OCI-M2 (cell line): ENCODE measurements at regions not wholly inside any gene's neighbourhood (a gene's known extent, or its start where the extent isn't known, plus 50 kb on each side); places are given as distances from the start of the nearest gene placed in this dataset.
"Not testable (repeated sequence)": the region's sequence is repeated elsewhere in the genome, so short reads cannot be mapped to it uniquely, and the experiment has no call there.

Experiments used
- DNase-seq: peaks from one replicate; lab custom pipeline; 2025; ENCODE audit not compliant: unreplicated experiment; lab: John Stamatoyannopoulos, UW

DNA sequence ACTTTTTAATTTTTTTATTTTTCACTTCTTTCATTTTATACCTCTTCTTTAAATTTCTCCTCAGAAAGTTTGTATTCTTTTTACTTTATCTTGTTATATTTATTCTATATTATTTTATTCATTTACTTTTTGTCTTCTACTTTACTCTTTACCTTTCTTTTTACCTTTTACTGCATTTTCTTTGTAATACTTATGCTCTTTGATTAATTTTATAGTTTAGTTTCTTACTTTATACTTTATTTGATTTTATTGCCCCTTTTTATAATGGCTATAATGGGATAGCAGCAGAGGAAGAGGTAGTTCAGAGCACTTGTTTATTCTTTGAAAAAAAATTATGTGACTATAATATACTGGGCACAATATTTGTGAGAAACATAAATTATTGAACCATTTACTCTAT is 542.6 kb upstream of the SPRY2 start:
- no peak for DNase-seq

DNA sequence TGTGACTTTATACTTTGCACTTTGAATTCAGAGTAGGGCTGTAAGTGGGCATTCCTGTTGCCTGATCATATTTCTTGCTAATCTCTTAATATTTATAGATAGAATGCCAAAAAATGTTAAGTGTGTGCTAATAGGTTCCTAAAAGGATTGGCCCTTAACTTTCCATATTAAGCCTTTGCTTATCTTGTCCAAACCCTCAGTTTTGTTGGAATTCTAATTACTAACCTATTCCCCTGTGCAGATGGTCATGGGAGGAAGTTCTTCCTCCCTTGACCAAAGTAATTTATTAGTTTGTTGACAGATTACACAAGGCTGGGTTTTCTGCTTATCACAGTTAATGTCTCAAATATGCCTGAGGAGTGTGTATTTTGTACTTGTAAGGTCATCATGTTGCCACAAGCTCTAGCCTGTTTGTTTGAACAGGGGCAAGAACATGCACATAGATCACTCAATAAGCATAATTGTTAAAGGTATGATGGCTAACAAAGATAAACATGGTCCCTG is 541.1 kb upstream of the SPRY2 start:
- no peak for DNase-seq

DNA sequence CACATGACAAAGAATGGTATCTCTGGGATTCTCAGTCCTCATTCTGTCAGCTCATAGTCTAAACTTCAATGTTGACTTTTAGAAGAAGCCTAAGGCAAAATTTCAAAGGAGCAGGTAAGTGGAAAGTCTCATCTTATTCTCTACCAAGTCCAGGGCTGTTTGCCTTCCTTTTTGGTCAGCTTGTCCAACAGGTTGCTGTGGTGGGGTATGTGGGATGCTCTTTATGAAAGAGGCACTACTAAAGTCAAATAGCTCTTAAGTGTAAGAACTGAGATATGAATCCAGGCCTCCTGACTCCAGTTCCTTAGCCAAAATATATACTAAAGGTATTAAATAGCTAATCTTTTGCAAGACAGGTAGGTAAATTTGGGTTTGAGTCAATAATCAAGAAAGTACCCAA is 540.6 kb upstream of the SPRY2 start:
- no peak for DNase-seq

DNA sequence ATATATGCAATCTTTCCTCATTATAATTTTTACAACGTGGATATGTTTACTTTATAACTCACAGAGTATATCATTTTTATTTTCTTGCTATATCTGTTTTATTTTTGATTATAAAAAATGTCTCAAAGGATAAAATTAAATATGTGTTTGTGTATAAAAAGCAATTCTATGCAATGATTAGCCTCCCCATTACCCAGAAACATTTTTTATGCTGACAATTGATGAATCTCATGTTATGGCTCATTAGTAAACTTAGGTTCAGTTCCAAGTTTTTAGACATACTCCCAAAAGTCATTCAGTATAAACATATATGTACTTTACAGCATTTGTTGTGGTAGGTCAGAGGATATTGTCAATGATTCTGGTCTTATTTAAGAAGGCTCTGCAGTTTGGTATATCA is 540.1 kb upstream of the SPRY2 start:
- no peak for DNase-seq

DNA sequence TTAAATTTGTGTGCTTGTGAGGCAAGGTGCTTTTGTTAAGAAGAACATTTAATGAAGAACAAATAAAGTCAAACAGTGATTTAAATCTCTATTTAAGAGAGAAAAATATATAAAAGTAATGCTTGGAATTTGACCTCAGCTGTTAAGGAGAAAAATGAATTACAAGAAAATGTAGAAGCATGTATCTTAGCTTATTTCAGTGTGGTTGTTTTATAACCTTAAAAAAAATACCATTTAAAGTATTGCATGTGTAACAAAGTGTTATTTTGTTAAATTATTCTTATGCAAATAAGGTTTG is 537.0 kb upstream of the SPRY2 start:
- DNase-seq, result no peak

DNA sequence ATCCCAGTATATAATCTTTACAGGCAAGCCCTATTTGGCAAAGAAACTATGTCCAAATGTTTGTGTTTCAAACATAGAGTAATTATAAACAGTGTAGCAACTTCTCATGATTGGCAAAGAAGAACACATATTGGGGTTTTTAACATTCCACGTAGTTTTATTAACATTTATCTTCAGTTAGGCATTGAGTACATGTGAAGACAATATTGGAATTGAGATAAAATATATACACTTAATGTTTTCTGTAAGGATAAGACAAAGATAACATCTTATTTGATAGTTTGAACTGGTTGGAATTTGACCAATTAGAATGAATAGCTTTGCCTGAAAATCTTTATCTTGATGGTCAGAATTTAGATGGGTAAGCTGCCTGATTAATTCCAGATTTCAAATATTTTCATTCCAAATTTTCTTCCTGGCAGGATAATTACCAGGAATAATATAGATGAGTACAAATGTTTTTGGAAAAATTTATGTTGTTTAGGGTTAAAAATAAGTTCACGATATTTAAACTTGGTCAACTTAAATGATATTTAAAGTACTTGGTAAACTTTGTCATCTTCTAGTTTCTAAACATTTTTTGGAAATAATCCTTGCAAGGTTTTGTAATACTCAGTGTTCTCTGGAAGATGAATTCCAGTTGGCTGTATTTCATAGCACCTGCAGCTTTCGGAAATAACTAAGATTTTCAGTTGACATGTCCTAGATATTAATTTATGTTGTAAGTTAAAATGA is 536.5 kb upstream of the SPRY2 start:
- DNase-seq, result no peak

DNA sequence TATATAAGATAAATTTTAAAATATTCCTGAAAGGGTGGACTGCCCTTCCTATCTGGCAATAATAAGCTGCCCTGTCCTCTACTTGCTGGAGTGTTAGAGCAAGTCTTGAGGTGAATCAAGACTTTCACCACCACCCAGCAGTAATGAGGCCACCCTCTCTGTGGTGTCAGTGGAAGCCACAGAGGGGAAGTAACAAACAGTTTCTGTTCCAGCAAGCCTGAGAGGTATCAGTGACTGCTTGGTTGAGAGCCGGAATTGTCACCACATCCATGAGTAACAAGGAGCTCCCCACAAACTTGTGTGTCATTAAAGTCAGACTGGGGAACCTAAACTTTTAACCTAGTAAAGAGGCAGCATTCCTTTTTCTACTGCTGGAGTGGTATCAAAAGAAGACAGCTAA is 532.7 kb upstream of the SPRY2 start:
- DNase-seq, result no peak

DNA sequence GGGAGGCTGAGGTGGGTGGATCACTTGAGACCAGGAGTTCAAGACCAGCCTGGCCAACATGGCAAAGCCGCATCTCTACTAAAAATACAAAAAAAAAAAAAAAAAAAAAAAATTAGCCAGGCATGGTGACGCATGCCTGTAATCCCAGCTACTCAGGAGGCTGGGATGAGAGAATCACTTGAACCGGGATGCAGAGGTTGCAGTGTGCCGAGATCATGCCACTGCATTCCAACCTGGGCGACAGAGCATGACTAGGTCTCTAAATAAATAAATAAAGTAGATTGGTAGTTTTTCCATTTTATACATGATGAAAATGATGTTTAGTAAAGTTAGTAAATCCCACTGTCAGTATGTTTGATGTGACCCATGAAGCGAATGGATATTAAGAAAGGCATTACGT is 531.0 kb upstream of the SPRY2 start:
- DNase-seq, result not testable (repeated sequence)

DNA sequence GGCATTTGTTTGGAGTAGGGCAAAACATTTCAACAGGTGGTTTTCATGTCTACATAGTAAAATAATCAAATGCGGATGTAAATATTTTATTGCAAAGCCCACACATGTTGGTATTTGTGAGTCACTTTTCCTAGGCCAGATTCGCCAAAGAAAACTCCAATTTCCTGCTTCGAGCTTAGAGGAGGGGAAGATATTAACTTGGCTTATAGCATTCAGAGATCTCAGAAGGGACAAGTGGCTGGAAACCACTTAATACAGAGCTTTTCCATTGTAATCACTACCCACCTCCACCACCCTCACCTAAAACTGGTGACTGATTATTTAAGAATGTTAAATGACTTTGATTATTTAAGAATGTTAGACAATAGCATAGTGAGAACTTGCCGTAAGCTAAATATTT is 530.6 kb upstream of the SPRY2 start:
- no peak for DNase-seq

DNA sequence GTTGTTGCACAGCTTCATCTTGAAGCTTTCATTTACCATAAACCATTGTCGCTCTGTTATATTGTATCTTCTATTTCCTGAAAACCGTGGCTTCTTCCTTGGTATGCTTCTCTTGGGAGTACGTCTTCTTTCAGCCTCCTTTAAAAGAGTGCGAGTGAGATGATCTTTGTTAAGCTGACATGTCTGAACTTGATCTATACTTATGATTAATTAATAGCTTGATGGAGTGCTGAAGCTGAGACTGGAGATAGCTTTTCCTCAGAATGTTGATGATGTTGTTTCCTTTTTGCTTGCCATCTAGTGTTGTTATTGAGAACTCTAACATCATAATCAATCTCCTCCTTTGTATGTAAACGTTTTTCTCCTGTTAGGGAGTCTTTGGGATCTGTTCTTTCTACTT is 529.3 kb upstream of the SPRY2 start:
- no peak for DNase-seq

DNA sequence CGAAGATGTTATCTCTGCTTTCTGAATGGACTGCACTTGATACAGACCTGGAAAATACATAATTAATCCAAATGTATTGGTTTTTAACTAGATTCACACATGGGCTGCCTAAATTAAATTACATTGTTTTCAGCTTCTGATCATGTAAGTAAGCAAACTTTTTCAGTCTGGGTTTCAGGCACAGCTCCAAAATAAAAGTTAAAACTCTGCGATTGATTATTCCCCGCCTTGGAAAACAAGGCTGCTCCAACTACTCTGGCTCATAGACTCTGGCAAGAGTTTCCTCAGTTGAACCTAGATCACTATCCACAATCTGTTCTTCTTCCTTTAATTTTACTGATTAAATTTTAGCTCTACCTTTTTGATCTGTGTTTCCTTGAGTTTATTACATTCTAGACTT is 526.0 kb upstream of the SPRY2 start:
- DNase-seq, result no peak

DNA sequence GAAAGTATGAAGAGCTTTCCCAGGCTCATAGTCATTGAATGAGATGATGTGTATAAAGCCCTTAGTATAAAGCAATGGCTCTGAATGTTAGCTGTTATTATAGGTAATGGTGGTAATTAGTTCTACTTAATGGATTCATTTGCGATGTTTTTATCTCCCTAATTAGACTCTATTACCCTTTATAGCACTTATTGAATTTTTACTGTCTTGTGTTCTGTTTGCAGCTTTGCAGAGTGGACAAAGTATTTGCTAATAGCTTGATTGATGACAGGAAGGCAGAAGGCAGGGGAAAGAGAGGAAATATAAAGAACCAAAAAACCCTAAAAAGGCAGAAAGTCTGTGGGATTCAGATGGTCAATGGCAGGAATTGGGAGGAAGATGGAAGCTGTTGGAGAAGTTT is 524.4 kb upstream of the SPRY2 start:
- DNase-seq, result no peak

DNA sequence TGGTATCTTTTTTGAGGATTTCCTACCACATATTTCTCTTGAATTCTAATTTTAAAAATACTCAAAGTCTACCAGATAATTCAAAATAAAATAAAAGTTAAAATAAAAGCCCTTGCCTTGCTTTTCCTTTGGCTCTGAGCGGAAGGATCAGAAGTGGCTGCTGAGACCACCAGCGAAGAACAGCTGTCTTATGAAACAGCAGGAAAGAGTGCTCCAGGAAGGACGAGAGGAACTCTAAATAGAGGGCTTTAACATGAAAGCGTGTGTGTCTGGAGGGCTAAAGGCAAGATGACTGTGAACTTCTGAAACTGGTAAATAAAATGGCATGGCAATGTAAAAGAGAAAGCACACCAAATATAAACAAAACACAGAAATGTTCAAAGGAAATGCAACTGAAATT is 521.5 kb upstream of the SPRY2 start:
- no peak for DNase-seq

DNA sequence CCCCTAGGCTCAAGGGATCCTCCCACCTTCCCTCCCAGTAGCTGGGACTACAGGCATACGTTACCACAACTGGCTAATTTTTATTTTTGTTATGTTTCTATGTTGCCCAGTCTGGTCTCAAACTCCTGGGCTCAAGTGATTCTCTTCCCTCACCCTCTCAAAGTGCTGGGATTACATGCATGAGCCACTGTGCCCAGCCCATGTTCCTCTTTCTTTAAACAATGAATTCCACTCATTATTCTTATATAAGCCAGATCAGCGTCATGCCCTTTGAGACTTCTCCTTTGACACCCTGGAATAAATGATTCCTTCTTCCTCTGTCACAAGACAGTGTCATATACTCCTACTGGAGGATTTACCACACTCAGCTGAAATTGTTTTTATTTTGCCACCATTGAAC is 519.9 kb upstream of the SPRY2 start:
- no peak for DNase-seq

DNA sequence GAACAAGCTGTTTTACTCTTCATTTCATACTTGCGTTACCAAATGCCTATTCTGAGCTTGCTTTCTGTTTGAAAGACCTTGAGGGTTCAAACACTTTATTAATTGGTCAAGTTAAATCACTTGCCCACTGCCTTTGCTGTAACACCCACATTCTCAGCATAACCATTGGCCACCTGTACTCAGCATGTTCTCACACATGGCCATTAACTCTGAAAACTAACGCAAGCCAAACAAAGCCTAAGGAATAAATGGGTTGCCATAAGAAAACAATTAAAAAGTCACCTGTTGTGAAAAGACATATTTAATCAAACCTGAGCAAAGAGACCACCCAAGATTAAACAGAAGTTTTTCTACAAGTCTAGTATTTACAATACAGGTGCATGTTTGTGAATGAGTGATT is 517.2 kb upstream of the SPRY2 start:
- DNase-seq, result no peak

DNA sequence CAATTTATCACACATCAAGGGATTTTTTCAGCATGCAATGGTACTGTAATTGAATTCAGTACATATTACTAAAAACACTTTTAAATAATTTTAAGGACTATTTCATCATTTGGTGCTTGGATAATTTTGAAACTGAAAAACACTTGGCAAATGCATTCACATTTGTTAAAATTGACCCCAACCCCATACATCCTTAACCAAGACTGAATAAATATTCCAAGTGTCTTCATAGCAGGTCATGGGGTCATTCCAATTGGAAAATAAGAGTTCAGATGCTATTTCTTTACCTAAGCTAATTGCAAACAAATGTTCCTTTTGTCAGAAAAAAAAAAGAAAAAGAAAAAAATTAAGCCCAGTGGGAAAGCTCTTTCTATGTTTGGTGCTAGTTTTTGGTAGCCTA is 516.4 kb upstream of the SPRY2 start:
- no peak for DNase-seq

DNA sequence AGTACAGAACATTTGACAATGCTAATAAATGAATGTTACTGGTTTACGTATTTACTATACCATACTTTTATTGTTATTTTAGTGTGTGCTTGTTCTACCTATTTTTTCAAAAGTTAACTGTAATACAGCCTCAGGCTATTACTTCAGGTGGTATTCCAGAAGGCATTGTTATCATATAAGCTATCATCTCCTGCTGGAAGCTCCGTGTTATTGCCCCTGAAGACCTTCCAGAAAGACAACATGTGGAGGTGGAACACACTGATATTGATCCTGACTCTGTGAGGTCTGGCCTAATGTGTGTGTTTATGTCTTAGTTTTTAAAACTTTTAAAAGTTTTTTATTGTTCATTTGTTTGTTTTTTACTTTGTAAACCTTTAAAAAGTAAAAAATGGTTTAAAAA is 509.8 kb upstream of the SPRY2 start:
- DNase-seq, result no peak

DNA sequence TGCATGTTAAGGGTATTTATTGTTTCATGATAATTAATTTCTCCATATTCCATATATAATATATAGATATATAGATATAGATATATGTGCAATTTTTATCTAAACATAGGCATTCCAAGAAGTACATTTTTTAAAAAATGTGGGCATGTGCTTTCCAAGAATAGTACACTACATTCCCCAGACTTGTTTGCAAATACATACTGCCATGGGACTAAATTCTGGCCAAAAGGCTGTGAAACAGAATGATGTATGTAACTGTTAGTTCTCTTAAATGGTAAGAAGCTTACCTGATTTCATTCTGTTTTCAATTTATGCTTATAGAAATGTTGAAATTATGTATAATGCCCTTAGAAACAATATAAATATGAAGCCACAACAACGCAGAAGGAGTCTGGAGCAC is 503.2 kb upstream of the SPRY2 start:
- no peak for DNase-seq

DNA sequence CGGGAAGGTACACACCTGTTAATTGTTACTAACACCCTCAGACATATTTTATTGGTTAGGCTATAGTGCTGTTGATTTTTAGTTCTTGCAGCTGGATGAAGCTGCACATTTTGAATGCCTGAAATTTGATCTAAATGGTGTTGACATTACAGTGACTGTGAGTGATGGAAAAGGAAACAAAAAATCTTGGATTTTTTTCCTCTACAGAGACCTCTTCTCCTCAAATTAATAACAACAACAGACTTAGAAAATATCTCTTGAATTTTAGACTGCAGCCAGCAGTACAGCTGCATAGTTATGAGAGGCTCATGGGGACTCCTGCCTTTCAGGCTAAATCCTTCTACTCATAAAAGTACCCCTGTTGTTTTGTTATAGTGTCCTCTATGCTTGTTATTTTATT is 500.5 kb upstream of the SPRY2 start:
- DNase-seq, result no peak

DNA sequence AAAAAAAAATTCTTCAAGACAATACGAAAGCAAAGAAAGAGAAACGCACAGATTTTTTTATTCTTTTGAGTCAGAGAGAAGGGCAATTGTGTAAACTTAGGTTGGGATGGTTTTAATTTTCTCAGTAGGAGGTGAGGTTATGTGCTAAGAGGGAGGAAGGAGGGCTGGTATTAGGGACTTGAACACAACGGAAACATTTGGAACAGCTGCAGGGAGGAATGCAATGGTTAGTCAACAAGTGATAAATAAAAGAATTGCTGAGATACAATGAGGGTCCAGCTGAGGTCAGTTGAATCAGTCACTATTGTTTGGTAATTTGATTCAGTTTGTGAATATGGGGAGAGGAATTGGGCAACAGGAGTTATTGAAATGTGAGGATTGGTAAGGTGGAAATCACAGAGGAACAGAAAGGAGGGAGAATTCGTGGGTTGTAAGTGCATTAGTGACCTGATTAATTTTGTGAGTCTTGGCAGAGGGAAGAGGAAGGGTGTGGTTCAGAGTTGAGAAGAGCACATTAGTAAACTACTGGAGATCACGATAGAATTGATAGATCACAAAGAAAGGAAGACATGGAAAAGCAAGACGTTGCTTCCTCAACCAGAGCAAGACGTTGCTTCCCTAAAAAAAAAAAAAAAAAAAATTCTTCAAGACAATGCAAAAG is 499.5 kb upstream of the SPRY2 start:
- DNase-seq, result no peak

DNA sequence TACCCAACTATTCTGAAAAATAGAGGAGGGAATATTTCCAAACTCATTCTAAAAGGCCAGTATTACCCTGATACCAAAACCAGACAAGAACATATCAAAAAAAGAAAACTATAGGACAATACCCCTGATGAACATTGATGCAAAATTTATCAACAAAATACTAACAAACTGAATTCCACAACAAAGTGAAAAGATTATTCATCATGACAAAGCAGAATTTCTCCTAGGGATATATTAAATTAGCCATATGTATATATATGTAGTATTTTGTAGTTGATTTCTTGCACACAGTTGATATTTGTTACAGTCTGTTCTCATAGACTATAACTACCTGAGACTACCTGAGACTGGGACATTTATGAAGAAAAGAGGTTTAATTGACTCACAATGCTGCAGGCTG is 495.0 kb upstream of the SPRY2 start:
- DNase-seq, result no peak

DNA sequence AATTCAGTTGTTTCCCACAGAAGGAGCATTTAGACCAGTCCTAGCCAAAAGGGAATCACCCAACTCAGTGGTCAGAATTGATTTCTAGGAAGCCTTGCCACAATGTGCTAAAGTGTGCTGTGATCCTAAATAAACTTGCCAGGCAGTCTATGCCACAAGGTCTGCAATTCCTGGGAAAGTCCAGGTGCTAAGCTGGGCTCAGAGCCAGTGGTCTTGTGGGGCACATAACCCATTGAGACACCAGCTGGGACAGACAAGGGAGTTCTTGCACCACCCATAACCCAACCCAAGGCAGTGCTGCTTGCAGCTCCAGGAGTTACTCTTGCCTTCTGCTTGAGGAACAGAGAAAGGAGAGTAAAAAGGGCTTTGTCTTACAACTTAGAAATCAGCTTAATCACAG is 489.5 kb upstream of the SPRY2 start:
- DNase-seq, result no peak

DNA sequence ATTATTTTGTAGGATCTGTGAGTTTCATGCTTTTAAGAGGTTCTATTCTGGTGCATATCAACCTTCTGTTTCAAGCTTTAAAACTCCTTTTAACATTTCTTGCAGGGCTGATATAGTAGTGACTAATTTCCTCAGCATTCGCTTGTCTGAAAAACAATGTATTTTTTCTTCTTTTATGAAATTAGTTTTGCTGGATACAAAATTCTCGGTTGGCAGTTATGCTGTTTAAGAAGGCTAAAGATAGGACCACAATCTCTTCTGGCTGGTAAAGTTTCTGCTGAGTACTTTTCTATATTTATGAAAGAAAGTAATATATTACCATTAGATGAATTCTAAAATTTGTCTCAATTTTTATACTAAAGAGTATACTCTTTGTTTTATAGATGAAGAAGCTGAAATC is 487.8 kb upstream of the SPRY2 start:
- DNase-seq, result no peak
